DND-41 (cell line): ENCODE measurements at regions not wholly inside any gene's neighbourhood (a gene's known extent, or its start where the extent isn't known, plus 50 kb on each side); places are given as distances from the start of the nearest gene placed in this dataset.

Experiments
- EZH2 ChIP-seq: IDR thresholded peaks from 3 replicates; pipeline ENCODE4 v1.6.1; 2012; ENCODE audit warnings: borderline replicate concordance, low read depth, mild to moderate bottlenecking, moderate library complexity, low read length, inconsistent platforms; ENCODE audit not compliant: severe bottlenecking
- TF ChIP-seq, protein P1 (sequence below): IDR thresholded peaks from 2 replicates; pipeline ENCODE4 v1.5.1; 2012; ENCODE audit warnings: borderline replicate concordance, low read length, moderate library complexity, mild to moderate bottlenecking; ENCODE audit not compliant: poor library complexity, severe bottlenecking; ENCODE audit errors: extremely low read depth

DNA sequence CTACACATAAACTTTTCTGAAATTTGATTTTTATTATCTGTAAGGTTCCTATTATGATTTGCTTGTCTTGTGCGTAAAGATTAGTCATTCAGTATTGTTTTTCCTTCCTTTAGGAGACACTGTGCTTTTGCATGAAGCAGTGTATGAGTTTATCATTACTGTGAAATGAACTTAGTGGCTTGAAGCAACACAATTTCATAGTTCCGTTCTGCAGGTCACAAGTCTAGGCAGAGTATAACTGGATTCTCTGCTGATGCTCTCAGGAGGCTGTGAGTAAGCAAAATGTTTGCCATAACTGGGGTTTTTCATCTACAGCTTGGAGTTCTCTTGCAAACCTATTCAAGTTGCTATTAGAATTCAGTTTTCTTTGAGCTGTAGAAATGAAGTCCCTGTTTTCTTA is 1136.1 kb downstream of the OTOL1 start:
- TF ChIP-seq, protein P1, sequence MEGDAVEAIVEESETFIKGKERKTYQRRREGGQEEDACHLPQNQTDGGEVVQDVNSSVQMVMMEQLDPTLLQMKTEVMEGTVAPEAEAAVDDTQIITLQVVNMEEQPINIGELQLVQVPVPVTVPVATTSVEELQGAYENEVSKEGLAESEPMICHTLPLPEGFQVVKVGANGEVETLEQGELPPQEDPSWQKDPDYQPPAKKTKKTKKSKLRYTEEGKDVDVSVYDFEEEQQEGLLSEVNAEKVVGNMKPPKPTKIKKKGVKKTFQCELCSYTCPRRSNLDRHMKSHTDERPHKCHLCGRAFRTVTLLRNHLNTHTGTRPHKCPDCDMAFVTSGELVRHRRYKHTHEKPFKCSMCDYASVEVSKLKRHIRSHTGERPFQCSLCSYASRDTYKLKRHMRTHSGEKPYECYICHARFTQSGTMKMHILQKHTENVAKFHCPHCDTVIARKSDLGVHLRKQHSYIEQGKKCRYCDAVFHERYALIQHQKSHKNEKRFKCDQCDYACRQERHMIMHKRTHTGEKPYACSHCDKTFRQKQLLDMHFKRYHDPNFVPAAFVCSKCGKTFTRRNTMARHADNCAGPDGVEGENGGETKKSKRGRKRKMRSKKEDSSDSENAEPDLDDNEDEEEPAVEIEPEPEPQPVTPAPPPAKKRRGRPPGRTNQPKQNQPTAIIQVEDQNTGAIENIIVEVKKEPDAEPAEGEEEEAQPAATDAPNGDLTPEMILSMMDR = no peak
- TF ChIP-seq EZH2 = no peak
